ENCODE measurements at regions not wholly inside any gene's neighbourhood (a gene's known extent, or its start where the extent isn't known, plus 50 kb on each side); places are given as distances from the start of the nearest gene placed in this dataset.

GRCh38 chr6:49072885-49073620, 390.0 kb downstream of the MMUT start:
- TF ChIP-seq EZH2 (IDR thresholded peaks at IDR 0.05; ENCODE audit: low read depth) (no peak), CTCF (conservative IDR thresholded peaks at IDR 0.05) (no peak)

Data from PC-9 (cell line).